ENCODE measurements at regions not wholly inside any gene's neighbourhood (a gene's known extent, or its start where the extent isn't known, plus 50 kb on each side); places are given as distances from the start of the nearest gene placed in this dataset.

DNA sequence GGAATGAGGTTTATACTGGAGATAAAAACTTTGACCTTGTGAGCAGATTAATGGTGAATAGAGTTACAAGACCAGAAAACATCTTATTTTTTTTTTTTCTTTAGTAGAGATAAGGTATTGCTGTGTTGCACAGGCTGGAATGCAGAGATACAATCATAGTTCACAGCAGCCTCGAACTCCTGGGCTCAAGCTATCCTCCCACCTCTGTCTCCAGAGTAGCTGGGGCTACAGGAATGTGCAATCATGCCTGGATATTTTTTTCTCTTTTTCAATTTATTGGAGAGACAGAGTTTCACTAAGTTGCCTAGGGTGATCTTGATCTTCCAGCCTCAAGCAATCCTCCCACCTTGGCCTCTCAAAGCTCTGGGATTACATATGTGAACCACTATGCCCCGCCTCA lies 2139.1 kb downstream of the PCDH9 start:
- TF ChIP-seq, protein P1, sequence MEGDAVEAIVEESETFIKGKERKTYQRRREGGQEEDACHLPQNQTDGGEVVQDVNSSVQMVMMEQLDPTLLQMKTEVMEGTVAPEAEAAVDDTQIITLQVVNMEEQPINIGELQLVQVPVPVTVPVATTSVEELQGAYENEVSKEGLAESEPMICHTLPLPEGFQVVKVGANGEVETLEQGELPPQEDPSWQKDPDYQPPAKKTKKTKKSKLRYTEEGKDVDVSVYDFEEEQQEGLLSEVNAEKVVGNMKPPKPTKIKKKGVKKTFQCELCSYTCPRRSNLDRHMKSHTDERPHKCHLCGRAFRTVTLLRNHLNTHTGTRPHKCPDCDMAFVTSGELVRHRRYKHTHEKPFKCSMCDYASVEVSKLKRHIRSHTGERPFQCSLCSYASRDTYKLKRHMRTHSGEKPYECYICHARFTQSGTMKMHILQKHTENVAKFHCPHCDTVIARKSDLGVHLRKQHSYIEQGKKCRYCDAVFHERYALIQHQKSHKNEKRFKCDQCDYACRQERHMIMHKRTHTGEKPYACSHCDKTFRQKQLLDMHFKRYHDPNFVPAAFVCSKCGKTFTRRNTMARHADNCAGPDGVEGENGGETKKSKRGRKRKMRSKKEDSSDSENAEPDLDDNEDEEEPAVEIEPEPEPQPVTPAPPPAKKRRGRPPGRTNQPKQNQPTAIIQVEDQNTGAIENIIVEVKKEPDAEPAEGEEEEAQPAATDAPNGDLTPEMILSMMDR (IDR thresholded peaks at IDR 0.05; ENCODE audit: extremely low read depth, missing control alignments), result no peak
- no peak for DNase-seq (ENCODE audit: low spot score)

DNA sequence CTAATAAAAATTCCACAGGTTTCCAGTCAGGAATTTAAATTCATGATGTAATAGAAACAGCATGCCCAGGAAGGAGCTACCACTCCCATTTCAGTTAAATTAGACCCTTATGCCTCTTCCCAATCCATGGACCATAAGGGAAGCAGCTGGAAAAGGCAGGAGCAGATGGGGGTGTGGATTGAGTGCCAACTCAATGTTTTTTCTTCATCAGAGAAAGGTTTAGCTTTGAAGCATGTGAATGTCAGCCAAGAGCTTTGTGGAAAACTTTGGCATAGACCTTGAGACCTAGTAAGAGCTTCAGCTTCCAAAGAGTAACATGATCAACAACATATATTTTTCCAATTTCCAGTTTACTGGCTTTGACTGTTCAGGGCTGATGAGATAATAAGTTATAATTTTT lies 2139.9 kb downstream of the PCDH9 start:
- TF ChIP-seq, protein P1 (IDR thresholded peaks at IDR 0.05; ENCODE audit: extremely low read depth, missing control alignments), result no peak

DNA sequence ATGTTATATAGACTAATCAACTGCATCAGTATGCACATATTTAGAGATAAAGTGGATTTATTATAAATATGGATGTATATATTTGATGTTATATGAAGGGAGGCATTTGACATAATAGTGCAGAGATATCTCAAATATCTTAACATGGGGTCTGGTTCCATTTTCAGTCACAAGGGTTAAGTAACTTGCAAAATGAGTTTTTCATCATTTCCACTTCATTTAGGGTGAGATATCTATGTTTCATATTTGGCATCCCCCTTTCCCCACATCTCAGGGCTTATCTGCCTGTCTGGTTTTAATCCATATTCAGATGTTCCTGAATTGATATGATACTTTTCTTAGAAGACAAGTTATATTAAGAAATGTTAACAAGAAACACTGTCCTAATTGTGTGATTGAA lies 2141.2 kb downstream of the PCDH9 start:
- DNase-seq (ENCODE audit: low spot score), result no peak
- TF ChIP-seq, protein P1 (IDR thresholded peaks at IDR 0.05; ENCODE audit: extremely low read depth, missing control alignments), result no peak

More for the DNA sequence above, 2139.9 kb downstream of the PCDH9 start:
- no peak for DNase-seq (ENCODE audit: low spot score)

DNA sequence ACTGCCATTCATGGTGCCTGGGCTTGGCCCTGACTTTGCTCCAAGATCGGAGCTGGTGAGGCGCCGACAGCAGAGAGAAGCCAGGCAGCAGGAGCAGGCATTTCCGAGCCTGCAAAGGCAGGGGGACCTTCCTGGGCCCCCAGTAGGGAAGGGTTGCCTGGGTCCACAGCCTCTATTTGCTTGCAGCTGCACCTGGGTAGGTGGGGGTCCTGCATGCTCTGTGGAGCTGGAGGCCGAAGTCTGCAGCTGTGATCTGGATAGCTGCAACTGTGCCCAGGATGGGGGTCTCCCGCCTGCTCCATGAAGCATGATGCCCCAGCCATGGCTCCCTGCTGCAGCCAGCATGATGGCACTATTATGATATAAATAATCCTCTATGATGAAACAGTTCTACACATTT lies 2144.2 kb downstream of the PCDH9 start:
- TF ChIP-seq, protein P1 (IDR thresholded peaks at IDR 0.05; ENCODE audit: extremely low read depth, missing control alignments), result no peak
- no peak for DNase-seq (ENCODE audit: low spot score)

DNA sequence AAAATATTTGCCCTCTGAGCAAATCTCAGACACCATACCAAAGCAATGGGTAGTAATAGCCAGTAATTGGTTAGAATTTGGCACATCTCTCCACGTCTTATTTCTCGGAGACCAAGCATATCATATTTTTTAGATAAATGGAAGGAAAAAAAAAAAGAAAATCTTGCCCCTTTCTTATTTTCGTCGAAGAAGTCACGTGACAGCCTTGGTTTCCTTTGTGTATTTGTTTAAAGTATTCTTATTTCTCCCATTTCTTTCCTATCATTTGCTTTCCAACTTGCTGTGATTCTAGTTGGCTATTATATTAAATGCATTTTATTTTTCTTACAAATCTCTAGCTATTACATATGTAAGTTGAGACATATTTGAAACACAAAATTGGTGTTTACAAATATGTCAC lies 2155.9 kb downstream of the PCDH9 start:
- TF ChIP-seq, protein P1 (IDR thresholded peaks at IDR 0.05; ENCODE audit: extremely low read depth, missing control alignments), result no peak
- DNase-seq (ENCODE audit: low spot score), result no peak

DNA sequence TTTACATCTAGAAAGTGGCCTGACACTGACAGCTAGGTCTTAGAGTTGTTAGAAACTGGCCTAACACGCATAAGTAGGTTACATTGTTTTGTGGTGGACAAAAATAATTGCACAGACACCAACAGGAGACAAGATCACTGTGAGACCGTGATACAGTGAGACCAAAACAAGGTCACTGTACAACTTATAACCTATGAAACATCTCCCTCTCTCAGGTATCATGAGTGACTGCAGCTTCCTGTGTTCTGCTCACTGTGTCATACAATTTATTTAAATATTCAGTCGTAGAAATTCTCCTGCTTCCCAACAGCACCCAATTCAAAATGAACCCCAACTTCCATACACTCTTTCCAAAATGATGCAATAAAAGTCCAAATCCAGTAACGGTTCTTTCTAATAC lies 2165.2 kb downstream of the PCDH9 start:
- DNase-seq (ENCODE audit: low spot score), result no peak
- TF ChIP-seq, protein P1 (IDR thresholded peaks at IDR 0.05; ENCODE audit: extremely low read depth, missing control alignments), result no peak

- DNase-seq (ENCODE audit: low spot score), result no peak
- TF ChIP-seq, protein P1 (IDR thresholded peaks at IDR 0.05; ENCODE audit: extremely low read depth, missing control alignments), result no peak
Measured at GRCh38 chr13:65063753-65064152, 2166.4 kb downstream of the PCDH9 start.
